EH (cell line): ENCODE measurements at regions not wholly inside any gene's neighbourhood (a gene's known extent, or its start where the extent isn't known, plus 50 kb on each side); places are given as distances from the start of the nearest gene placed in this dataset.
"Not testable (repeated sequence)": the region's sequence is repeated elsewhere in the genome, so short reads cannot be mapped to it uniquely, and the experiment has no call there.

Source experiments
- DNase-seq: peaks from one replicate; pipeline ENCODE4 v3.0.0-alpha.2; 2015; ENCODE audit warnings: low read depth

DNA sequence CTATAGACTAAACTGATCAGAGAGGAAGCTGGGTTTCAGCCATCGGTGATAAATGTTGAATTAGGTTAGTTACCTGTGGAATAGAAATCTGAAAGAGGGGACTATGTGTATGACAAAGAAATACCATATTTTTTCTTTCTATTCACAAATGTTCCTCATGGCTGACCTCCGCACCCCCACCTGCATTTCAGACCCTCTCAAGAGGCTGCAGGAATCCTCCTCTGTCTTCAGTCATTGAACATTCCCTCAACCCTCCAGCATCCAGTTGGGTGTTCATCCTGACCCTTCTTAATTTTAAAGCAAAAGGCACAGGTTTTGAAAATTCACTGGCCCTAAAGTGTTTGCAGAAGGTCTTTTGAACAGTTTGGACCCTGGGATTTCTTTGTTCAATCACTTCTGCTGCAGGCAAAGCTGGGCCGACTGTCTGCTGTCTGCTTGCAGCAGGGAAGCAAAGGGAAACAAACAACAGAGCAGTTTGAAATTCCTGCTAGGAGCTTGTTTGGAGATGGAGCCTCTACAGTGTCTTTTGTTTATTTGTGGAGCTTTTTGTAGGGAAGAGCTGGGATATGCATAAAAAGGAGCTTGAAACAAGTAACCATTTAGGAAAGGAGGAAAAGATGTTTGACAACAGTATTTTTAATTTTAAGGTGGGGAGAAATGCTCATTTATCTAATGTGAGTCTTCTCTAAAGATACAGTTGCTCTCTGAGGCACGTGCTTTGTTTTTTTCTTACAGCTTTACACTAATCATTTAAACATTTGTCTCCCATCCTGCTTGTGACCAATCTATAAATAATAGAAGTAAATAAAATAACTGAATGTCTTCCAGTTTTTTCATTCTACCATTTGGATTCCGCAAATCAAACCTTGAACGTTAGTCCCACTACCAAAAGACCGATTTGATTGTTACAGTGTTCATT is 213.3 kb upstream of the MMADHC start:
- peak; percentile 11 for DNase-seq

DNA sequence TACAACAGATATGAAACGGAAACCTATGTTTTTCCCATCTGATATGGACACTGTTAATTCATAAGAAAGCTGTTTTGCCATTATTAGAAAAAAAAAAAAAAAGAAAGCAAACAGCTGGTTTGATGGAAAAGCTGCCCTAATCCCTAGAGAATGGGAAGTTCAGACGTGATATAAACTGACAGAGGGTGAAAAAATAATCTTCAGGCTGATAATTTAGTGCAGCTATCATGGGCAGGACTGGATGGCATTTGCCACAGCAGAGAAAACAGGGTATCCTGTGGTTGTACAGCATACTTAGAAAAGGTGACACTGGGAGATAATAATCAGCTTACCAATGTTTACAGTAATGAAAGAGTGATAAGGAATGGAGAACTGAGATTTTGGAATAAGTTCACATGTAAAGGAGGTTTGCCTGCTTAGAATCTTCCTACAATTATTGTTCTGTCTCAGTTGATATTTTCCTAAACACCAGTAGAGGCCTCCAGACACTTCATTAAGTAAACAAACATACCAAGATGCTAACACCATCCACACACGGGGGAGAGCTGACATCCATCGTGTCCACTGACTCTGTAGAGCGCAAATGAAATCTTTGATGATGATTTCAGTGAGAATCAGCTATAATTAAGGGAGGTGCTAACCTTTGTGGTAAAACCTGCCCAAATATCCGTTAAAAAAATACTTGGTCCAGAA is 211.6 kb upstream of the MMADHC start:
- DNase-seq: peak; percentile 42

DNA sequence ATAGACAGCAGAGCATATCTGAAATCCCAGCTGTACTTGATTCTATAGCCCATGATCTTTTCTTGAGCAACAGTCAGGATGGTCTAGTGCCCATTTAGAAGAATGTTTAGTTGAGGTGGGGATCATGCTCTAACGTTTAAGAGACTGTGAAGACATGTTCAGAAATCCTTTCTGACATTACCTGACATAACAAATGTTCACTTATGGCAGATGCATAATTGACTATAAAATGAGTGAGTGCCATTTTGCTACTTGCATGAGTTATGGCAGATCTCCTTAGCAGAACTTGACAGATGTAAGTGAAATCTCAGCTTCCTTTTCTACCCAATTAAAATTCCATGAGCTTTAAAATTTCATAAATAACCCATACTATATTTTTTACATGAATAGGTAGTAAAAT is 209.5 kb upstream of the MMADHC start:
- no peak for DNase-seq

DNA sequence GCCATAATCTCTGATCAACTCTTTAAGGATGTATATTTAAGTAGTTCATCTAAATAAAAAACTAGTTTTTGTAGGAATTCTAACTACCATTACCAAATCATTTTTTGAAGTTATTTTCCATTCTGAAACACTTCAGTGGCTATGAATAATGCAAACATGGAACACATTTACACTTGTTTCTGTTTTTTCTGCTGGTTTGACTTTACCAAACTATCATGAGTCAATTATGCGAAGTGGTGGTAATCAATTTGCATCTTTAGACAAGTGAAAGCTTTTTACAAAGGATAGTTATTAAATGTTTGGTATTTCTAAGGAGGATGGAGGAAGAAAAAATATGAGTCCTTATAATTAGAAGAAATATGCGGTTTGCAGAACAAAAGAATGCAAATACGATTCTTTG is 202.0 kb upstream of the MMADHC start:
- no peak for DNase-seq

DNA sequence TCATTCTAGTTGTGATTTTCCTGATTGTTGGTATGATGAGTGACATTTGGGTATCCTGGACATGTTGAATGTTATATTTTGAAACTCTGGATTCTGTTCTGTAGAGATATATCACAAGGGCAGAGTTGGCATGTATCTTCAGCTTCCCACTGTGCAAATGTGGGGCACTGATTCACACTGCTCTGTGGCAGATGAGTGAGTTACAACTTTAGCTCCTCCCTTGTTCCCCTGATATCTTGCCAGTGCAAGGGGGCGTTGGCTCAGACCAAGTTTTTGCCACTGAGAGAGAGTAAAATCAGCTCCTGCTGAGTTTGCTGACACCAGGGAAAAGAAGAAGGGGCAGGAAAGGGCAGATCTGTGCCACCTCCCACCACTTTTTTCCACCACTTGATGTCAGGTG is 199.6 kb upstream of the MMADHC start:
- DNase-seq: no peak

DNA sequence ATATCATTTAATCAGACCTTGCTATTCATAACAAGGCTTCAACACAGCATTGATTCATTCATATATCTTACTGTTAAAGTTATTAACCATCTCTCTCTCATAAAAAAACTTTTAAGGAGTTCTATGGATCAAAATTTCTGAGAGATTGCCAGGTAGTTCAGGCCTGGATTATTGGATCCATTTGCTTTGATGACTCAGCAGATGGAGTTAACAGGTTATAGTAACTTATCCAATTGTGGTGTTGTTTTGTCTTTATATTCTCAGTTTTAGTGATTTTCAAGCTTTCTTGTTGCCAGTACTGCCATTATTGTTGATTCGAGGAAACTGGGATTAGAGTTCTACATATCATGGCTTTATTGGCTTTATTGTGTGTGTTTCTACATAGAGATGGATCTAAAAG is 195.7 kb upstream of the MMADHC start:
- DNase-seq: no peak

DNA sequence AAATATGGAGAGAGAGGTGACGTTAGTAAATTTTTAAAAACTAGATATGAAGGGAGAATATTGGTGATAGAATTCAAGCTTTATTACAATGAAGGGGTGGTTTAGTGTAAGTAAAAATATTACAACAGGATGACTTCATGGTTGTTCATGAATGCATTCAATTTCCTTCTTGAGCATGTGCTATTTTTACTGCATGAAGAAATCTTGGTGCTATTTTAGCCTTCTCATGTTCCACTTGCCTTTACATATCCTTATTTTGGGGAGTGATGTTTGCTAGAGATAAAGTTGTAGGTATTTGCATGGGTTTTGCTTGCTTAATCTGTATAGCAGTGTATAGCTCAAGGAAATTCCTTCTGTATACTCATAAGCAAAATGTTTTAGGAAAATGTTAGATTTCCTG is 195.0 kb upstream of the MMADHC start:
- peak; percentile 17 for DNase-seq

DNA sequence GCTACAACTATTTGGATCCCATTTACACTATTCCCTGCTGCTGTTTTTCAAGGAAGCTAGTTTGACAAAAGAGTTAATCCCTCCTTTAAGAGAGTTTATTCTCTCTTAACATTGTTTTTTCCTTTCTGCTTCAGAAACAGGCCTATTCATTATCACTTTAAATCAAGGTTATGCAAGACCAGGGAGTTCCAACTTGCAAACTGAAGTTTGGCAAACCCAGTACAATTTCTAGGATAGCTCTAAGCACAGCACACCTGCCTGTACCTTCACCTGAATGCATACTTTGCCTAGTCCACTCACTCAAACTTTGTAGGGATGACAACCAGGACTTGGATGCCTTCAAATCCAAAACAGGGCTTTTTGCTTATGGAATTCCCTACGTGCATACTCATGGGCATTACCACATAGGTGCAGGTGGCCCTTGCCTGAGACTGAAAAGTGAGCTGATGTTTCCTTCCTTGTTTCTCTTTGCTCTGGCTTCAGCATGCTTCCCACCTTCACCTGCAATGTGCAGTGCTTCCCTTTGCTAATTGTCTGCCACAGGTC is 193.8 kb upstream of the MMADHC start:
- DNase-seq: no peak

DNA sequence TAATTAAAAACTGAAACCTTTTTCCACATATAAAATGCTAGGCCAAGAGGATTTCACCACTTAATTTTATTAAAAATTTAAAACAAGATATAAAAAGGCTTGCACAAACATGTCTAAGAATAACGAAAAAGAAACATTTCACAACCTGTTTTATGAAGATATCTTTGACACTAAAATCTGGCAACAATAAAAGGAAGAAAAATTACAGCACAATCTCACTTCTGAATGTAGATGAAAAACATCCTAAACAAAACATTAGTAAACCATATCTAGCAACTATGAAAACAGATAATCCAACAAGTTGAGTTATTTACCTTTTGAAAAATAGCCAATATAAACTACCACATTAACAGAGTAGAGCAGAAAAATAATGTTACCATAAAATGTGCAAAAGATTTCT is 185.4 kb upstream of the MMADHC start:
- DNase-seq: no peak

DNA sequence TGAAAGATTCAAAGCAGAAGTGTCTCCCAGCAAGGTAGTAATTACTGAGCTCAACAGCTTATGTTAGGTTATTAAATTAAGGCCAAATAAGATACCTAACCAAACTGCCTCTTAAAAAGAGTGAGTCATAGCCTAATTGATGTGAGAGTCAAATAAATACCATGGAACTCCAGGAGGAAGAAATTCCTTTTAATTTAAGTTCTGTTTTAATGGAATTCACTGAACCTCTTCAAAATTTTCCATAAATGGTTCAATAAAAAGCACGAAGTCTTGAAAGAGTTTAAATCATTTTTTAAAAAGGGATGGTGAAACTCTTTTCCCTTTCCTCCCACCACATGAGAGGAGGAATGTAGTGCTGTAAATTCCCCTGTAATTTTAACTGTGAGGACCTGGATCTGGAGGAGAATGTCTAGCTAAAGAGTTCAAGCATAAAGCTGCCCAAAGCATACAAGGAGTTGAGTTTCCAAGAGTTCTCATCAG is 180.8 kb upstream of the MMADHC start:
- peak; percentile 82 for DNase-seq

DNA sequence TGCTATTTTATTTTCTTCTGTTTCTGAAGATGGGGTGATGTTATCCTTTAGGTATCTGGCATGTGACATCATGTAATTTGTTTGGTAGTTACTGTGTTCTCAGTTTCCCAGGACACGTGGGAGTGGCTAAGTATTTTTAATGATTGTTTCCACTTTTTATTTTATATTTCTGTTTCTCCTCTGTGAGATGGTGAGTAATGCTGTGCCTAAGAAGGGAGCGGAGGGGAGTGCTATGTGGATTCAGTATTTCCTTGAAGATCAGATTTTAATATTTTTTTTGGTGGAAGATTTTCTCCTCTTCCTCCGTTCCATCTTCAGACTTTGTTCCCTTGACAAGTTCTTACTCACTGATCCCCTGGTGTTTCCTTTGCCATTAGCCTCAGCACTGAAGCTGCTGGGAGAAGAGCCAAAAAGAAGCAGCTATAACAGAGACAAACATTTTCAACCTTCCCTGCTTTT is 180.0 kb upstream of the MMADHC start:
- DNase-seq: peak; percentile 76

DNA sequence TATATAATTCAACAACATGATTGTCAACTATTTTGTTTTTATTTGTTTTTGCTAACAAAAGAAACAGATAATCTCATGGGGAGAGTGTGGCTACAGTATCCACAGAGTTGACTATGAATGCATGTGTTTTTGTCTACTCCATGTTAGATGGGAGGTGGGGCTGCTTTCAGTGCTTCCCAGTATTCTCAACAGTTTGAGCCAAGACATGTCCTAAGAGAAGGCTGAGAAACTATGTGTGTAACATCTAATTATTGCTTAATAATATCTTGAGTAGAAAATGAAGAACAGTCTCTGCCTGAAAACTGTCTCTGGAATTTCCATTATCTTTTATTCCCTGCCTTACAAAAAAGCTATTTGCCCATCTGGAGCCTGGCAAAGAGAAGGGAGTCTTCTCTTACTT is 178.8 kb upstream of the MMADHC start:
- no peak for DNase-seq

DNA sequence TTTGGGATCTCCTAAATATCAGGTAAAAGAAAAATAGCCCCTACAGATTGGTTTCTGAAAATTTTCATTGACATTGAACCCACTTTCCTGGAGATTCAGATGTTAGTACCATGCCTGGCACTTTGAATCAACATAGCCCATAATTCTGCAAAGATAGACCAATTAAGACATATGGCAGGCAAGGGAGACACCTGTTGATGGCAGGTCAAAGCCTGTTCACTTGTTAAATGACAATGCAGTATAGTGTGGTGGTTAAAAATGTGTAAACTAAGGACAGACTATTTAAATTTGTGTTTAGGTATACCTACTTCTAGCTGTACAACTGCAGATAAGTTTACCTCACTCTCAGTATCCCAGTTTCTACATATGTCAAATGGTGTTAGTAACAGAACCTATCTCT is 178.1 kb upstream of the MMADHC start:
- DNase-seq: no peak

DNA sequence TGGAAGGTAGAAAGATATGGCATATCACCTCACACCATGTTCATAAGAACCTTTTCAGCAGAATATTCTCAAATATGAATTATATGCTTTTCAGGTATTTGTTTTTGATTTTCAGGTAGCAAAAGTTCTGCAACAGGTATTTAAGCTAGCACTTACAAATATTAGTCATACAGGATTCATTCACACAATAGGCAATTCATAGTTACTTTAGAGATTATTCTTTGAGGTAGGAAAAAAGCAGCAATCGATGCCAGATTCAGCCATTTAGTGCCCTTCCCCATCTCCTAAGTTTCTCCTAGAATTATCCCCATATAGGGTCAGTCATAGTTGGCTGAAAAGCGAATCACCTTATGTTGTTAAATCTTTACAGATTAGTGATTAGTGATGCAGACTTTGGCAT is 177.4 kb upstream of the MMADHC start:
- no peak for DNase-seq

DNA sequence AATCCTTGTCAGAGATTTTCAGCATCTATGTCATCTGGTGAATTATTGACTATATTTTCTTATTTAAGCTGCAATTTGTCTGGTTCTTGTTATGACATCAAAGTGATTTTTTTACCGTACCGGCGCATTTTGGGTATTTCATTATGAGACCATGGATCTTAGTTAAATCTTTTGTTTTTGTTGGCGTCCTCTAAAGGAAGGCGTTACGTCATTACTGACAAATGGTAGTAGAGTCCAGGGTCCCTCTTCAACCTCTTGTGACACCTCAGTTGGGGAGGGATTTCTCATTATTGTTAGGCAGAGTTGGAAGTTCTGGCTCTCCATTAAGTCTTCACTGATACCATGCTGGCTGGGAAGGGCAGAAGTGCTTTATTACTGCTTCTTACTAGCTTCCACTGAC is 175.8 kb upstream of the MMADHC start:
- DNase-seq: no peak

DNA sequence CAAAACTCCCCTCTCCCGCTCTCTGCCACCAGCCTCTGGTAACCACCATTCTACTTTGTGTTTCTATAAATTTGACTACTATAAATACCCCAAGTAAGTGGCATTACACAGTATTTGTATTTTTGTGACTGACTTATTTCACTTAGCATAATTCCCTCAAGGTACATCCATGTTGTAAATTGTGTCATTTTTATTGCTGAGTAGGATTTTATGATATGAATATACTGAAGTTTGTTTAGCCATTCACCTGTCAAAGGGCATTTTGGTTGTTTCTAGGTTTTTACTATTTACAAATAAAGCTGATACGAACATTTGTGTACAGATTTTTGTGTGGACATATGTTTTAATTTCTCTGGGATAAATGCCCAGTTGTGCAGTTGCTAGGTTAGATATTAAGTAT is 174.0 kb upstream of the MMADHC start:
- no peak for DNase-seq

DNA sequence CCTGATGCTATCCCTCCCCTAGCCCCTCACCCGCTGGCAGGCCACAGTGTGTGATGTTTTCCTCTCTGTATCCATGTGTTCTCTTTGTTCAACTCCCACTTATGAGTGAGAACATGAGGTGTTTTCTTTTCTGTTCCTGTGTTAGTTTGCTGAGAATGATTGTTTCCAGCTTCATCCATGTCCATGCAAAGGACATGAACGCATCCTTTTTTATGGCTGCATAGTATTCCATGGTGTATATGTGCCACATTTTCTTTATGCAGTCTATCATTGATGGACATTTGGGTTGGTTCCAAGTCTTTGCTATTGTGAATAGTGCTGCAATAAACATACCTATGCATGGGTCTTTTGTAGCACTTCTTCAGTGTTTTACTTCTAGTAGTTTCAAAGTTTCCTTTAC is 171.8 kb upstream of the MMADHC start:
- not testable (repeated sequence) for DNase-seq

DNA sequence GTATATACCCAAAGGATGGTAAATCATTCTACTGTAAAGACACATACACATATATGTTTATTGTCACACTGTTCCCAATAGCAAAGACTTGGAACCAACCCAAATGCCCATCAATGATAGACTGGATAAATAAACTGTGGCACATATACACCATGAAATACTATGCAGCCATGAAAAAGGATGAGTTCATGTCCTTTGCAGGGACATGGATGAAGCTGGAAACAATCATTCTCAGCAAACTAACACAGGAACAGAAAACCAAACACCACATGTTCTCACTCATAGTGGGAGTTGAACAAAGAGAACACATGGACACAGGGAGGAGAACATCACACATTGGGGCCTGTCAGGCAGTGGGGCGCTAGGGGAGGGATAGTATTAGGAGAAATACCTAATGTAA is 167.1 kb upstream of the MMADHC start:
- not testable (repeated sequence) for DNase-seq

DNA sequence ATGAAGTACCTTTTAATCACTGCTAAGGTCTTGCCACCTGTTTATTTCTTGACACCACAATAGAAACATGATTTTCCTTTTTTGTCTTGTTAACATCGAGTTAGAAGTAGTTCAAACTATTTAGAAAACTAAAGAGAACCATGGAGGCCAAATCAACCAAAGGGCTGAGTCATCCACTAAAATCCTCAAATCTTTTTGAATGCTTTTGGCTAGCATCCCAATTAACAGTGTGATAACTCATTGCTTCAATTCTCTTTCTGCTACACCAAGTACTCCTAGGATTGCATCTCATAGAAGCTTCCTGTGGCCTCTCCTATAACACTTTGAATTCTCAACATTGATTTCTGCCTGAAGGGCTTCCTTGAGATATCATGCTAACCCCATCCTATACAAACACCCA is 159.9 kb upstream of the MMADHC start:
- peak; percentile 64 for DNase-seq

DNA sequence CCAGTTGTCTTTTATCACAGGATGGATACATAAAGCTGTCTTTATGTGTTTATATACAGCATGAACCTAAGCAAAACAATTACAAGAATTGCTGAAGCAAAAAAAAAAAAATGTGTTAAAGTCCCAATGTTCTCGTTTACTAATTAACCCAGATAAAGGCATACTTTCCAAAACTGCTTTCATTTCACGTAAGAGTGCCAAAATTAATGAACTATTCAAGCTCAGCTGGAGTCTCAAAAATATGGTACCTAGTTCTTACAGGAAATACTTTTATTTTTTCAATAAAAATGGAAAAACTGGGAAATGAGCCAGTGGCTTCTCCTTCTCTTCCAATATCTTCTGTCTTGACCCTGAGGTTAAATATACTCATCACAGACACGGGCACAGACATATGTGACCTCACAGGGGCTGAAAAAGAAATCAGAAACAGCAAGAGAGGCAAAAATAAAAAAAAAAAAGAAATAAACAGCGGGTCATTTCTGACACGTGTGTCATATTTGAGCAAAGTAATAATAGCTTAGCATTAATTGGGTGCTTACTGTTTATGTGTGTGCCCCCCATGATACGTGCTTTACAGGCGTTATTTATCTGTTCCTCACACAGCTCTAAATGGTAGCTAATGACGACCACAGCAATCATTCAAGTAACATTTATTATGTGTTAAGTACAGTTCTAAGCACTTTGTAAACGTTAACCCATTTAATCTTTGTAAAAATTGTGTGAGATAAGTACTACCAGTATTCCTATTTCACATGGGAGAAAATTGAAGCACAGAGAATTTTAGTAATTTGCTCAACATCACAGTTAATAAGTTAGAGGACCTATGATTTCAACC is 158.0 kb upstream of the MMADHC start:
- DNase-seq: peak; percentile 41

DNA sequence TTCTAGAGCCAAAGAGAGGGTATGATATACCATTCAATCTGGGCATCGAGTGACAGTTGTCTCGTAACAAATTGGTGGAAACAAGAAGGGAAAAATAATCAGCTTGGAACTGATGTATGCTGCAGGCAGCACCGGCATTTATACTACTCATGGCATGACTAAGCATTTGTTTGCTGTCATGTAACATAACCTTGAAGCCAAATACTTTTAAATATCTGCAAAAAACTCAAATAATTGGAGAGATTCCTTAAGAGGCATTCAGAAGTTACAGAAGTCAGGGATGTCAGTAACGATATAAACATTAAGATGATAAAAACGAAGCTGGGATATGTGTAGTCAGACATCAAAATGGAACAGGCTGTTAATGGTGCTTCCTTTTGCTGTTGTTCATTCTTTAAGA is 157.3 kb upstream of the MMADHC start:
- DNase-seq: peak; percentile 88

DNA sequence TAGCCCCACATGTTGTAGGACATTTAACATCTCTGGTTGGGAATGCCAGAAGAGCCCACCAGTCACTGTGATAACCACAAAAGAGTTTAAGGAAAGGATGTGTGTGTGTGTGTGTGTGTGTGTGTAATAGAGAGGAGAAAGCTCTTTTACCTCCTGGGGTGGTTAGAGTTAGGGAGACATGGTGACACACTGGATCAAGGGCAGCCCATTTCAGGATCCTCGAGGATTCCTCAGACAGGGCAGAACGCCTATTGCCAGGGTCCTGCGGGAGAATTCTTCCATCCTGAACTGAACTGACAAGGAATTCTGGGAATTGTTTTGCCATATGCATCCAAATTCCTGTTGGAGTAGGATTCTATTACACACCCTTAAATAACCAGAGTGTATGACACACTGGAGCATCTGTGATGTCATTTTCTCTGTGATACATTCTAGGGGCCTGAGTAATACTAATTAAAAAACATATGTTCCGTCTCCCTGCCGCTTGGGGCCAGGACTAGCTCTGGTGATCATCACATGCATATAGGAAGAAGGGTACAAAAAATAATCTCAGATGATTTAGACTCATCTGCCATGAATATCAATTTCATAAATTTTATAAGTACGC is 156.4 kb upstream of the MMADHC start:
- peak; percentile 98 for DNase-seq
